Keratinocyte (primary cell): ENCODE measurements at regions not wholly inside any gene's neighbourhood (a gene's known extent, or its start where the extent isn't known, plus 50 kb on each side); places are given as distances from the start of the nearest gene placed in this dataset.

Experiments used
- DNase-seq: peaks from one replicate; pipeline ENCODE4 v3.0.0-alpha.2; 2011; ENCODE audit warnings: low read depth, missing footprints, low spot score
- FAIRE-seq: peaks from 2 replicates; lab custom pipeline; 2011; peaks lifted over from hg19 to GRCh38; lab: Jason Lieb, UNC
- H2AFZ ChIP-seq: 2 replicates; pipeline ENCODE4 v1.6.0; 2012; ENCODE audit warnings: low read length, control low read depth, inconsistent platforms; ENCODE audit not compliant: control insufficient read depth
- H3K27ac ChIP-seq: 2 replicates; pipeline ENCODE4 v1.5.1; 2011; ENCODE audit warnings: low read length; ENCODE audit not compliant: control insufficient read depth, insufficient read depth
- H3K27me3 ChIP-seq: 3 replicates; pipeline ENCODE4 v1.6.0; 2011; ENCODE audit warnings: low read length; ENCODE audit not compliant: control insufficient read depth, insufficient read depth; ENCODE audit errors: extremely low read depth
- H3K36me3 ChIP-seq, 2 experiments: 2 replicates in 1 of 2; 3 replicates in 1 of 2; pipeline ENCODE4 v1.5.1; 2011; ENCODE audit warnings: low read length in 2 of 2, mild to moderate bottlenecking in 1 of 2; ENCODE audit not compliant: control insufficient read depth in 2 of 2, insufficient read depth in 2 of 2; ENCODE audit errors: extremely low read depth in 1 of 2
- H3K4me1 ChIP-seq: 3 replicates; pipeline ENCODE4 v1.5.1; 2011; ENCODE audit warnings: low read length; ENCODE audit not compliant: control insufficient read depth, insufficient read depth; ENCODE audit errors: extremely low read depth
- H3K4me2 ChIP-seq: 3 replicates; pipeline ENCODE4 v1.6.0; 2011; ENCODE audit warnings: low read depth, low read length; ENCODE audit not compliant: control insufficient read depth, insufficient read depth; ENCODE audit errors: extremely low read depth
- H3K4me3 ChIP-seq, 3 experiments: fragments of 200-600 bp in 1 of 3; sonication (generic) in 1 of 3; 2 replicates in 2 of 3; 3 replicates in 1 of 3; pipeline ENCODE4 v1.5.1; 2011 to 2016; ENCODE audit warnings: low read length in 3 of 3, mild to moderate bottlenecking in 3 of 3, control low read depth in 2 of 3, inconsistent platforms in 1 of 3, low read depth in 1 of 3, mixed read lengths in 1 of 3, mixed run types in 1 of 3, moderate library complexity in 1 of 3; ENCODE audit not compliant: control insufficient read depth in 2 of 3, insufficient read depth in 2 of 3; ENCODE audit errors: extremely low read depth in 1 of 3
- H3K79me2 ChIP-seq: 2 replicates; pipeline ENCODE4 v1.6.0; 2012; ENCODE audit warnings: low read length; ENCODE audit not compliant: control insufficient read depth, insufficient read depth
- H3K9ac ChIP-seq: 3 replicates; pipeline ENCODE4 v1.6.0; 2011; ENCODE audit warnings: low read length; ENCODE audit not compliant: control insufficient read depth, insufficient read depth; ENCODE audit errors: extremely low read depth
- H3K9me1 ChIP-seq: 3 replicates; pipeline ENCODE4 v1.6.0; 2011; ENCODE audit warnings: low read length; ENCODE audit not compliant: control insufficient read depth, insufficient read depth; ENCODE audit errors: extremely low read depth
- H3K9me3 ChIP-seq: 2 replicates; pipeline ENCODE4 v1.5.1; 2012; ENCODE audit warnings: low read depth, low read length; ENCODE audit not compliant: control insufficient read depth
- H4K20me1 ChIP-seq: 3 replicates; pipeline ENCODE4 v1.6.0; 2011; ENCODE audit warnings: low read length; ENCODE audit not compliant: control insufficient read depth, insufficient read depth; ENCODE audit errors: extremely low read depth
- CTCF ChIP-seq, 3 experiments: IDR thresholded peaks in 1 of 3; conservative IDR thresholded peaks in 1 of 3; optimal IDR thresholded peaks in 1 of 3; 2 replicates in 2 of 3; 3 replicates in 1 of 3; pipeline versions ENCODE3 to v1.5.1; 2011; ENCODE audit warnings: low read length in 3 of 3, mild to moderate bottlenecking in 3 of 3, moderate library complexity in 2 of 3, control low read depth in 1 of 3, inconsistent platforms in 1 of 3; ENCODE audit not compliant: insufficient read depth in 2 of 3; ENCODE audit errors: extremely low read depth in 1 of 3
- EZH2 ChIP-seq: IDR thresholded peaks from one replicate; pipeline ENCODE4 v1.6.1; 2012; ENCODE audit warnings: inconsistent platforms, mild to moderate bottlenecking, low read length, moderate library complexity
- dilution Hi-C: fragments of 300-500 bp; cut with MboI; formaldehyde crosslinking; loops from one replicate; pipeline ENCODE4 v1.7.0; 2020; ENCODE audit warnings: low sequenced_read_pairs; ENCODE audit not compliant: extremely low pct_ligation_motif_present

DNA sequence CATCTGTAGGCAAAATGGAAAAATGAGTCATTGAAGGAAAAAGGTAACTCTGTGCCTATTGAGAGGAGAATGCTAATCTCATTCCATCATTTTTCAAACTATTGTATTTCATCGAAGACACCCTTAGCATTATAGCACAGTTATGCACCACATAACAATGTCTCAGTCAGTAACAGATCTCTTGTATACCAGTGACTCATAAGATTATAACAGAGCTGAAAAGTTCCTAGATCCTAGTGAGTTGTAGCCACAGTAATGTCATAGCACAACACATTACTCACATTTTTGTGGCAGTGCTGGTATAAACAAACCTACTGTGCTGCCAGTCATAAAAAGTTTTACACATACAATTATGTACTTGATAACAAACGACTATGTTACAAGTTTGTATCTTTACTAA, 1077.6 kb downstream of the DIAPH3 start:
- Histone ChIP-seq H3K36me3 (no peaks in the 10 kb centered on the region), H3K79me2 (no peaks in the 10 kb centered on the region), H3K4me3 (no peak overlapping the region), H2AFZ (no peak overlapping the region), H3K4me2 (no peak overlapping the region), H3K9ac (no peak overlapping the region), H3K27ac (no peak overlapping the region), H3K9me3 (no peaks in the 10 kb centered on the region), H3K9me1 (no peaks in the 10 kb centered on the region), H3K27me3 (no peaks in the 10 kb centered on the region), H4K20me1 (no peaks in the 10 kb centered on the region), H3K4me1 (no peaks in the 10 kb centered on the region)
- FAIRE-seq (no peak), DNase-seq (no peak)
- dilution Hi-C loops = no loop called here
- no peak for TF ChIP-seq CTCF (optimal IDR thresholded peaks at IDR 0.05 in 1 of 3, IDR thresholded peaks at IDR 0.05 in 1 of 3, conservative IDR thresholded peaks at IDR 0.05 in 1 of 3; ENCODE audit: extremely low read depth in 1 of 3, insufficient read depth in 2 of 3, low read length in 3 of 3)
- no peak for TF ChIP-seq EZH2

GRCh38 chr13:59088716-59089115, 1075.0 kb downstream of the DIAPH3 start:
- Histone ChIP-seq H4K20me1 (no peaks in the 10 kb centered on the region), H3K4me1 (no peaks in the 10 kb centered on the region), H3K27me3 (no peaks in the 10 kb centered on the region), H3K4me2 (no peak overlapping the region), H3K27ac (no peak overlapping the region), H3K9ac (no peak overlapping the region), H3K4me3 (no peak overlapping the region), H3K36me3 (no peaks in the 10 kb centered on the region), H3K79me2 (no peaks in the 10 kb centered on the region), H2AFZ (no peak overlapping the region), H3K9me1 (no peaks in the 10 kb centered on the region), H3K9me3 (no peaks in the 10 kb centered on the region)
- DNase-seq = no peak
- dilution Hi-C loops = no loop called here
- TF ChIP-seq CTCF (optimal IDR thresholded peaks at IDR 0.05 in 1 of 3, IDR thresholded peaks at IDR 0.05 in 1 of 3, conservative IDR thresholded peaks at IDR 0.05 in 1 of 3; ENCODE audit: extremely low read depth in 1 of 3, insufficient read depth in 2 of 3, low read length in 3 of 3) = no peak
- no peak for TF ChIP-seq EZH2
- FAIRE-seq = no peak
